HG03469 (cell line): ENCODE measurements at regions not wholly inside any gene's neighbourhood (a gene's known extent, or its start where the extent isn't known, plus 50 kb on each side); places are given as distances from the start of the nearest gene placed in this dataset.
A peak's percentile ranks its signal among the peaks of the same experiment; 100 is the strongest.
"Not testable (repeated sequence)": the region's sequence is repeated elsewhere in the genome, so short reads cannot be mapped to it uniquely, and the experiment has no call there.

Source experiments
- ATAC-seq: cut with Tn5 transposase; IDR thresholded peaks from one replicate; pipeline ENCODE4 v1.9.1; 2021; ENCODE audit warnings: mild to moderate bottlenecking, moderate library complexity, moderate number of reproducible peaks; ENCODE audit not compliant: unreplicated experiment

- peak; percentile 100 for ATAC-seq
Observed at GRCh38 chr5:116947691-116948528, 373.3 kb upstream of the SEMA6A start.

GRCh38 chr5:116945613-116946382 is 371.2 kb upstream of the SEMA6A start:
- ATAC-seq: not testable (repeated sequence)

- no peak for ATAC-seq
Observed at GRCh38 chr5:116944183-116944582, 369.6 kb upstream of the SEMA6A start.

GRCh38 chr5:116942622-116943021 is 368.0 kb upstream of the SEMA6A start:
- ATAC-seq: no peak

GRCh38 chr5:116939641-116940040 is 365.0 kb upstream of the SEMA6A start:
- no peak for ATAC-seq

GRCh38 chr5:116938488-116938887 is 363.9 kb upstream of the SEMA6A start:
- ATAC-seq: peak; percentile 50

GRCh38 chr5:116935561-116936162 is 361.0 kb upstream of the SEMA6A start:
- ATAC-seq: no peak

GRCh38 chr5:116930616-116931015 is 356.0 kb upstream of the SEMA6A start:
- no peak for ATAC-seq

GRCh38 chr5:116923344-116923743 is 348.7 kb upstream of the SEMA6A start:
- no peak for ATAC-seq

GRCh38 chr5:116922532-116922931 is 347.9 kb upstream of the SEMA6A start:
- ATAC-seq: peak; percentile 98

- no peak for ATAC-seq
Observed at GRCh38 chr5:116914869-116915504, 340.4 kb upstream of the SEMA6A start.

GRCh38 chr5:116912221-116912620 is 337.6 kb upstream of the SEMA6A start:
- no peak for ATAC-seq

GRCh38 chr5:116911074-116911473 is 336.5 kb upstream of the SEMA6A start:
- no peak for ATAC-seq

GRCh38 chr5:116908537-116908936 is 333.9 kb upstream of the SEMA6A start:
- peak; percentile 68 for ATAC-seq

GRCh38 chr5:116905885-116906284 is 331.3 kb upstream of the SEMA6A start:
- no peak for ATAC-seq

GRCh38 chr5:116900793-116901192 is 326.2 kb upstream of the SEMA6A start:
- no peak for ATAC-seq

GRCh38 chr5:116898917-116899316 is 324.3 kb upstream of the SEMA6A start:
- ATAC-seq: peak; percentile 86

- ATAC-seq: no peak
Observed at GRCh38 chr5:116897291-116897690, 322.7 kb upstream of the SEMA6A start.

- no peak for ATAC-seq
Observed at GRCh38 chr5:116896001-116896400, 321.4 kb upstream of the SEMA6A start.

GRCh38 chr5:116892993-116893392 is 318.4 kb upstream of the SEMA6A start:
- ATAC-seq: no peak

- ATAC-seq: no peak
Observed at GRCh38 chr5:116887104-116887503, 312.5 kb upstream of the SEMA6A start.
